GM12874 (cell line): ENCODE measurements at regions not wholly inside any gene's neighbourhood (a gene's known extent, or its start where the extent isn't known, plus 50 kb on each side); places are given as distances from the start of the nearest gene placed in this dataset.

Experiments used
- CTCF ChIP-seq: IDR thresholded peaks from 2 replicates; pipeline ENCODE4 v1.5.1; 2011; ENCODE audit warnings: low read depth, mild to moderate bottlenecking, control low read depth, low read length, moderate library complexity; ENCODE audit not compliant: insufficient read depth

- TF ChIP-seq CTCF, result no peak
These were observed 80.3 kb upstream of the FAM169A start for GRCh38 chr5:74946471-74946870.

- no peak for TF ChIP-seq CTCF
These were observed 79.5 kb upstream of the FAM169A start for GRCh38 chr5:74945561-74946165.

GRCh38 chr5:74943905-74944304 is 77.7 kb upstream of the FAM169A start:
- TF ChIP-seq CTCF, result 0 out of 2 replicates have a peak, but pooled peaks have one; percentile 4

GRCh38 chr5:74942622-74943286 is 76.6 kb upstream of the FAM169A start:
- no peak for TF ChIP-seq CTCF

- TF ChIP-seq CTCF, result no peak
These were observed 74.7 kb upstream of the FAM169A start for GRCh38 chr5:74940782-74941353.

GRCh38 chr5:74938250-74938933 is 72.2 kb upstream of the FAM169A start:
- TF ChIP-seq CTCF, result no peak

- TF ChIP-seq CTCF, result no peak
These were observed 69.5 kb upstream of the FAM169A start for GRCh38 chr5:74935752-74936091.
